ENCODE measurements at regions not wholly inside any gene's neighbourhood (a gene's known extent, or its start where the extent isn't known, plus 50 kb on each side); places are given as distances from the start of the nearest gene placed in this dataset.
"Not testable (repeated sequence)": the region's sequence is repeated elsewhere in the genome, so short reads cannot be mapped to it uniquely, and the experiment has no call there.

- no peak for DNase-seq (ENCODE audit: low spot score)
- TF ChIP-seq CTCF (IDR thresholded peaks at IDR 0.05), result no peak
- no peaks in the 10 kb centered on the region for H3K4me1 ChIP-seq (ENCODE audit: control insufficient read depth in 1 of 2, low read depth in 2 of 2)
- H3K36me3 ChIP-seq, result no peaks in the 10 kb centered on the region
- no peak overlapping the region for H3K27ac ChIP-seq
- no peaks in the 10 kb centered on the region for H3K27me3 ChIP-seq (replicated peaks; ENCODE audit: insufficient read depth)
- no peak for ATAC-seq (ENCODE audit: insufficient number of reproducible peaks, low FRiP score, low read depth)
- H3K4me3 ChIP-seq, result no peak overlapping the region
- H3K9me3 ChIP-seq, result no peaks in the 10 kb centered on the region
These were observed 390.5 kb upstream of the CLEC14A start for GRCh38 chr14:38646391-38646790.

- ATAC-seq (ENCODE audit: insufficient number of reproducible peaks, low FRiP score, low read depth); H3K27ac ChIP-seq; H3K4me3 ChIP-seq; DNase-seq (ENCODE audit: low spot score); H3K9me3 ChIP-seq; H3K27me3 ChIP-seq (replicated peaks; ENCODE audit: insufficient read depth); H3K4me1 ChIP-seq (ENCODE audit: control insufficient read depth in 1 of 2, low read depth in 2 of 2); H3K36me3 ChIP-seq: not testable (repeated sequence)
These were observed 379.0 kb upstream of the CLEC14A start for GRCh38 chr14:38634913-38635312.

- Histone ChIP-seq H3K9me3 (no peaks in the 10 kb centered on the region), H3K36me3 (no peaks in the 10 kb centered on the region), H3K4me3 (no peak overlapping the region), H3K27ac (no peak overlapping the region), H3K27me3 (replicated peaks; ENCODE audit: insufficient read depth) (no peaks in the 10 kb centered on the region), H3K4me1 (ENCODE audit: control insufficient read depth in 1 of 2, low read depth in 2 of 2) (no peaks in the 10 kb centered on the region)
- no peak for TF ChIP-seq CTCF (IDR thresholded peaks at IDR 0.05)
- no peak for DNase-seq (ENCODE audit: low spot score)
- ATAC-seq (ENCODE audit: insufficient number of reproducible peaks, low FRiP score, low read depth), result no peak
These were observed 373.5 kb upstream of the CLEC14A start for GRCh38 chr14:38629412-38629811.

- Histone ChIP-seq H3K9me3 (no peaks in the 10 kb centered on the region), H3K4me3 (no peak overlapping the region), H3K36me3 (no peaks in the 10 kb centered on the region), H3K4me1 (ENCODE audit: control insufficient read depth in 1 of 2, low read depth in 2 of 2) (no peaks in the 10 kb centered on the region), H3K27ac (no peak overlapping the region), H3K27me3 (replicated peaks; ENCODE audit: insufficient read depth) (no peaks in the 10 kb centered on the region)
- no peak for DNase-seq (ENCODE audit: low spot score)
- no peak for TF ChIP-seq CTCF (IDR thresholded peaks at IDR 0.05)
- ATAC-seq (ENCODE audit: insufficient number of reproducible peaks, low FRiP score, low read depth), result no peak
These were observed 371.3 kb upstream of the CLEC14A start for GRCh38 chr14:38627163-38627562.

GRCh38 chr14:38623661-38624060 is 367.8 kb upstream of the CLEC14A start:
- no peaks in the 10 kb centered on the region for H3K4me1 ChIP-seq (ENCODE audit: control insufficient read depth in 1 of 2, low read depth in 2 of 2)
- TF ChIP-seq CTCF (IDR thresholded peaks at IDR 0.05), result no peak
- H3K27me3 ChIP-seq (replicated peaks; ENCODE audit: insufficient read depth), result no peaks in the 10 kb centered on the region
- H3K27ac ChIP-seq, result no peak overlapping the region
- H3K4me3 ChIP-seq, result no peak overlapping the region
- DNase-seq (ENCODE audit: low spot score) (no peak), ATAC-seq (ENCODE audit: insufficient number of reproducible peaks, low FRiP score, low read depth) (no peak)
- no peaks in the 10 kb centered on the region for H3K9me3 ChIP-seq
- no peaks in the 10 kb centered on the region for H3K36me3 ChIP-seq

- Histone ChIP-seq H3K4me3 (no peak overlapping the region), H3K27ac (no peak overlapping the region), H3K4me1 (ENCODE audit: control insufficient read depth in 1 of 2, low read depth in 2 of 2) (no peaks in the 10 kb centered on the region), H3K36me3 (no peaks in the 10 kb centered on the region), H3K9me3 (no peaks in the 10 kb centered on the region), H3K27me3 (replicated peaks; ENCODE audit: insufficient read depth) (no peaks in the 10 kb centered on the region)
- DNase-seq (ENCODE audit: low spot score) (no peak), ATAC-seq (ENCODE audit: insufficient number of reproducible peaks, low FRiP score, low read depth) (no peak)
- TF ChIP-seq CTCF (IDR thresholded peaks at IDR 0.05), result no peak
These were observed 362.6 kb upstream of the CLEC14A start for GRCh38 chr14:38618514-38618913.
